Hematopoietic multipotent progenitor cell (in vitro differentiated cells): ENCODE measurements at regions not wholly inside any gene's neighbourhood (a gene's known extent, or its start where the extent isn't known, plus 50 kb on each side); places are given as distances from the start of the nearest gene placed in this dataset.
A peak's percentile ranks its signal among the peaks of the same experiment; 100 is the strongest.
"Not testable (repeated sequence)": the region's sequence is repeated elsewhere in the genome, so short reads cannot be mapped to it uniquely, and the experiment has no call there.

Source experiments
- DNase-seq, 3 donors: peaks; one replicate each; pipeline ENCODE4 v3.0.0-alpha.2; 2011 to 2015; ENCODE audit warnings: low read depth in 2 of 3, low spot score in 2 of 3

DNA sequence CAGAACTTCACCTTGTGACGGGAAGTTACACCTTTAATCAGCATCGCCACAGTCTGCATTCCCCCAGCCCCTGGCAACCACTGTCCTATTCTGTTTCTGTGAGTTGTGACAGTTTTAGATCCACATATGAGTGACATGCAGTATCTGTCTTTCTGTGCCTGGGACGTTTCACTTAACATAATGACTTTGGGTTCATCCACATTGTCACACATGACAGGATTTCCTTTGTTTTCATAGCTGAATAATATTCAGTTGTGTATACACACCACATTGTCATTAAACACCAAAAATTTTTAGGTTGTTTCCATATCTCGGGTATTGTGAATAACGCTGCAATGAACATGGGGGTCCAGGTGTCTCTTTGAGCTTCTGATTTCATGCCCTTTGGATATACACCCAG, 62.6 kb upstream of the BDH1 start:
- not testable (repeated sequence) for DNase-seq

DNA sequence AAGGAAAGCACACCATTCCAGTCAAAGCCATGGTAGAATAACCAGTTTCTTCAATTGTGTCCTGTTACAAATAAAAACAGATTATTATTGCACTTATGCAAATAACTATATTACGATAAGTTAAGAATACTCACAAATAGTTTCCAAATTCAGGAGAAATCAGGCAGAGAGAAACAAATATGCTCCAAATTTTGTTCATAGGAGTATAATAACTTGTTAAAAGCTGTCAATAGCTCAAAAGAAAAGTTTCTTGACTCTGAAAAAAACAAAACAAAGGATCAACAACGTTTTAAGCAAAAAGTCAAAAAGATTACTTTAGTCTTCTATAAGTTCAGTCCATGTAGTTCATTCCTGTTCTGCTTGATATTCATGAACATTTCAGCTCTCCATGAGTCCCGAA, 59.7 kb upstream of the BDH1 start:
- peak in 1 of 3 donors; percentile 25 for DNase-seq

DNA sequence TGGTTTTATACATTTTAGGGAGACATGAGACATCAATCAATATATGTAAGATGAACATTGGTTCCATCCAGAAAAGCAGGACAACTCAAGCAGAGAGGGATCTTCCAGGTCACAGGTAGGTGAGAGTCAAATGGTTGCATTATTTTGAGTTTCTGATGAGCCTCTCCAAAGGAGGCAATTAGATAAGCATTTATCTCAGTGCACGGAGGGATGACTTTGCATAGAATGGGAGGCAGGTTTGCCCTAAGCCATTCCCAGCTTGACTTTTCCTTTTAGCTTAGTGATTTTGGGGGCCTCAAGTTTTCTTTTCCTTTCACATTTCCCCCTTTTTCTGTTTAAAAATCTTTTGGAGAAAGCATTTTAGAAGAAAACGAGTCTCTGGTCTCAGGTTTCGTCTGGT, 58.4 kb upstream of the BDH1 start:
- DNase-seq, result not testable (repeated sequence)

DNA sequence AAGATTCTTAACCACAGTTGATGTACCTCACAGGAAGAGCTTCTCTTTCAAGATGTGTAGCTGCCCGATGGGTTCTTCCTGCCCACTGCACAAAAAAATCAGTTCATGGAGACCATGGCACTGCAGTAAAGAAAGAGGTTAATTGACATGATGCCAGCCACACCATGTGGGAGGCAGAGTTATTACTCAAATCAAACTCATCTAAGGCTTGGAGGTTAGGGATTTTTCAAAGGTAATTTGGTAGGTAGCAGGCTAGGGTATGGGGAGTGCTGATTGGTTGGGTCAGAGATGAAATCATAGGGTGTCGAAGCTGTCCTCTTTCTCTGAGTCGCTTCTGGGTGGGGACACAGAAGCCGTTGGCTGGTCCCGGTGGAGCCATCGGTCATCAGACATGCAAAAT, 57.4 kb upstream of the BDH1 start:
- DNase-seq, result peak in 1 of 3 donors; percentile 29

DNA sequence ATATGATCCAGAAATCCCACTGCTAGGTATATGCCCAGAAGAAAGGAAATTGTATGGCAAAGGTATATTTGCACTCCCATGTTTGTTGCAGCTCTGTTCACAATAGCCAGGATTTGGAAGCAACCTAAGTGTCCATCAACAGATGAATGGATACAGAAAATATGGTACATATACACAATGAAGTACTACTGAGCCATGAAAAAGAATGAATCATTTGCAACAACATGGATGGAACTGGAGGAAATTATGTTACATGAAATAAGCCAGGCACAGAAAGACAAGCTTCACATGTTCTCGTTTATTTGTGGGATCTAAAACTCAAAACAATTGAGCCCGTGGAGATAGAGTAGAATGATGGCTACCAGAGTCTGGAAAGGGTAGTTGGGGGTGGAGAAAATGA, 55.5 kb upstream of the BDH1 start:
- no peak for DNase-seq

DNA sequence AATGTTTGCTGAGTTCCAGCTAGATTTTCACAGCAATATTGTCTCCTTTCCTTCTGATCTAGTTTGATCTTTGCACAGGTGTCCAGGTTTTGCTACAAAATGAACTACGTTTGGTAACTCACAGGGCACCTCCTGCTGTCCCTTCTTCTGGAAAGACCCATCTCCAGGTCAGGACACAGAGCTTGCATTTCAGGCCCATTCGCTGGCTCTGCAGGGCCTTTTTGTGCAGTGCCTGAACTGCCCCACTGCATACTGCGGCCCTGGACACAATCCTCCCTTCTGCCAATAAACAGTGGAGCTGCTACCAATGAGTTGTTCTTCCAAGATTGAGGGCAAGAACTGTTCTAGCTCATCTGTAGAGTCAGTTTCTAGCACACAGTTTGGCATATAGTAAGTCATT, 50.7 kb upstream of the BDH1 start:
- DNase-seq, result no peak
